ENCODE measurements at regions not wholly inside any gene's neighbourhood (a gene's known extent, or its start where the extent isn't known, plus 50 kb on each side); places are given as distances from the start of the nearest gene placed in this dataset.

DNA sequence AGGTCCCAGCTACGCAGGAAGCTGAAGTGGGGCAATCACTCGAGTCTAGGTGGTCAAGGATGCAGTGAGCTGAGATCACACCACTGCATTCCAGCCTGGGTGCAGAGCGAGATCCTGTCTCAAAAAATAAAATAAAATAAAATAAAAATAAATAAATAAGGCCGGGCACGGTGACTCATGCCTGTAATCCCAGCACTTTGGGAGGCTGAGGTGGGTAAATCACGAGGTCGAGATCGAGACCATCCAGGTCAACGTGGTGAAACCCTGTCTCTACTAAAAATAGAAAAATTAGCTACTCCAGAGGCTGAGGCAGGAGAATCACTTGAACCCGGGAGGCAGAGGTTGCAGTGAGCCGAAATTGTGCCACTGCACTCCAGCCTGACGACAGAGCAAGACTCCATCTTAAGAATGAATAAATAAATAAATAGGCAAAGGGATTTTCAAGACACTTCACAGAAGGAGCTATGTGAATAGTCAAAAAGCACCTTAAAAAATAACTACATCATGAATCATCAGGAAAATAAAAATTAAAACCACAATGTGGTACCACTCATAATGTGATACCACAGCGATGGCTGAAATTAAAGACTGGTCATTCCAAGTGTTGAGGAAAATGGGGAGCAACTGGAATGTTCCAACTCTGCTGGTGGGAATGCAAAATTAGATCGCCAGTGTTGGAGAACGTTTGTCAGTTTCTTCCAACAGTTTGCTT lies 92.9 kb upstream of the TBX3 start:
- TF ChIP-seq EZH2phosphoT487 (IDR thresholded peaks at IDR 0.05; ENCODE audit: insufficient read depth, low read depth) (no peak), EZH2 (IDR thresholded peaks at IDR 0.05; ENCODE audit: insufficient read depth, poor library complexity, severe bottlenecking) (no peak)
- no peaks in the 10 kb centered on the region for H3K9me3 ChIP-seq (ENCODE audit: low read depth)
- H3K36me3 ChIP-seq (ENCODE audit: low read depth), result no peaks in the 10 kb centered on the region
- H3K79me2 ChIP-seq (ENCODE audit: insufficient read depth), result no peaks in the 10 kb centered on the region
- no peaks in the 10 kb centered on the region for H4K20me1 ChIP-seq (ENCODE audit: insufficient read depth)
- no peaks in the 10 kb centered on the region for H3K27me3 ChIP-seq (replicated peaks; ENCODE audit: insufficient read depth)
- no peak overlapping the region for H3K27ac ChIP-seq
- H3K9me2 ChIP-seq (ENCODE audit: insufficient read depth), result no peaks in the 10 kb centered on the region
- WGBS, 2 experiments (ENCODE audit: low coverage in 1 of 2, low lambda C conversion rate in 2 of 2, missing lambda C conversion rate in 2 of 2), result 64 to 70% methylated on average over 15 of the region's 15 CpGs
- H3K4me1 ChIP-seq (ENCODE audit: insufficient read depth), result no peaks in the 10 kb centered on the region
- 0 out of 2 replicates have a peak overlapping the region, but pooled peaks have one; percentile 2 for H2AFZ ChIP-seq
- no peak overlapping the region for H3K9ac ChIP-seq
- no peak overlapping the region for H3K4me2 ChIP-seq (ENCODE audit: unreplicated experiment)
- peak; percentile 60 for DNase-seq
- in situ Hi-C loops (cut with MboI), result no loop called here
- no peak overlapping the region for H3K4me3 ChIP-seq
- H3F3A ChIP-seq (ENCODE audit: insufficient read depth), result no peaks in the 10 kb centered on the region

- WGBS, 2 experiments (ENCODE audit: low coverage in 1 of 2, low lambda C conversion rate in 2 of 2, missing lambda C conversion rate in 2 of 2), result 98 to 99% methylated on average over 5 of the region's 5 CpGs
- Histone ChIP-seq H3K4me2 (ENCODE audit: unreplicated experiment) (no peak overlapping the region), H3K27me3 (replicated peaks; ENCODE audit: insufficient read depth) (no peaks in the 10 kb centered on the region)
Measured at GRCh38 chr12:114774699-114775098, 90.7 kb upstream of the TBX3 start.

DNA sequence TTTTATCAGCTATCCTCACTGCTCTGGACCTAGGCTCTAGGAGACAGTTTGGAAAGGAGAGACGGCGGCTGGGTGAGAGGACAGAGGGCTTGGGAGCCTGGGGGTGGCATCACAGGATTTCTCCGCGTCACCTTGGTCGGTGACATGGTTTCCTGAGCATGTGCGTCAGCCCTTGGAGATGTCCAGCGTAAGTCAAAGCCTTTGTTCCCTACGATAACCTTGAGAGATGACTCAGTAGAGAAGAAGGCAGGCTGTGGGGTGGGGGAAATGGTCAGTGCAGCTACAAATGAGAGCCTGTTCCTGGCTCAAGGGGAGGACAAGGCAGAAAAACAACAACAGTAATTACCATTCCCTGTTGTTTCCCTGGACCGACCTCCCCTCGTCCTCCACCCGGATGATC lies 90.2 kb upstream of the TBX3 start:
- no peaks in the 10 kb centered on the region for H4K20me1 ChIP-seq (ENCODE audit: insufficient read depth)
- no peak overlapping the region for H3K9ac ChIP-seq
- H3K36me3 ChIP-seq (ENCODE audit: low read depth), result no peaks in the 10 kb centered on the region
- TF ChIP-seq EZH2phosphoT487 (IDR thresholded peaks at IDR 0.05; ENCODE audit: insufficient read depth, low read depth) (no peak), EZH2 (IDR thresholded peaks at IDR 0.05; ENCODE audit: insufficient read depth, poor library complexity, severe bottlenecking) (no peak)
- in situ Hi-C loops (cut with MboI), result no loop called here
- H3K4me3 ChIP-seq, result no peak overlapping the region
- H3K27me3 ChIP-seq (replicated peaks; ENCODE audit: insufficient read depth), result no peaks in the 10 kb centered on the region
- no peaks in the 10 kb centered on the region for H3K4me1 ChIP-seq (ENCODE audit: insufficient read depth)
- H3K9me3 ChIP-seq (ENCODE audit: low read depth), result no peaks in the 10 kb centered on the region
- WGBS, 2 experiments (ENCODE audit: low coverage in 1 of 2, low lambda C conversion rate in 2 of 2, missing lambda C conversion rate in 2 of 2), result 89 to 91% methylated on average over 11 of the region's 11 CpGs
- H3K4me2 ChIP-seq (ENCODE audit: unreplicated experiment), result no peak overlapping the region
- no peaks in the 10 kb centered on the region for H3K9me2 ChIP-seq (ENCODE audit: insufficient read depth)
- H2AFZ ChIP-seq, result no peak overlapping the region
- H3K79me2 ChIP-seq (ENCODE audit: insufficient read depth), result no peaks in the 10 kb centered on the region
- H3F3A ChIP-seq (ENCODE audit: insufficient read depth), result no peaks in the 10 kb centered on the region
- H3K27ac ChIP-seq, result no peak overlapping the region
- DNase-seq, result no peak

More at GRCh38 chr12:114774699-114775098, 90.7 kb upstream of the TBX3 start:
- no peak for TF ChIP-seq EZH2phosphoT487 (IDR thresholded peaks at IDR 0.05; ENCODE audit: insufficient read depth, low read depth)
- no peak for TF ChIP-seq EZH2 (IDR thresholded peaks at IDR 0.05; ENCODE audit: insufficient read depth, poor library complexity, severe bottlenecking)
- in situ Hi-C loops (cut with MboI), result no loop called here
- no peak overlapping the region for H3K9ac ChIP-seq
- no peaks in the 10 kb centered on the region for H3K9me3 ChIP-seq (ENCODE audit: low read depth)
- H3K36me3 ChIP-seq (ENCODE audit: low read depth), result no peaks in the 10 kb centered on the region
- H3K4me3 ChIP-seq, result no peak overlapping the region
- no peaks in the 10 kb centered on the region for H3K79me2 ChIP-seq (ENCODE audit: insufficient read depth)
- no peaks in the 10 kb centered on the region for H3K4me1 ChIP-seq (ENCODE audit: insufficient read depth)
- H3K9me2 ChIP-seq (ENCODE audit: insufficient read depth), result no peaks in the 10 kb centered on the region
- no peaks in the 10 kb centered on the region for H4K20me1 ChIP-seq (ENCODE audit: insufficient read depth)
- no peaks in the 10 kb centered on the region for H3F3A ChIP-seq (ENCODE audit: insufficient read depth)
- no peak for DNase-seq
- H3K27ac ChIP-seq, result no peak overlapping the region
- H2AFZ ChIP-seq, result no peak overlapping the region

GRCh38 chr12:114770323-114770722 lies 86.3 kb upstream of the TBX3 start:
- Histone ChIP-seq H2AFZ (no peak overlapping the region), H3K4me1 (ENCODE audit: insufficient read depth) (no peaks in the 10 kb centered on the region), H3K79me2 (ENCODE audit: insufficient read depth) (no peaks in the 10 kb centered on the region), H3K27me3 (replicated peaks; ENCODE audit: insufficient read depth) (no peaks in the 10 kb centered on the region), H3K9me2 (ENCODE audit: insufficient read depth) (no peaks in the 10 kb centered on the region), H3K27ac (no peak overlapping the region), H3K9ac (no peak overlapping the region), H3K36me3 (ENCODE audit: low read depth) (no peaks in the 10 kb centered on the region), H3K9me3 (ENCODE audit: low read depth) (no peaks in the 10 kb centered on the region), H4K20me1 (ENCODE audit: insufficient read depth) (no peaks in the 10 kb centered on the region), H3K4me2 (ENCODE audit: unreplicated experiment) (no peak overlapping the region), H3K4me3 (no peak overlapping the region), H3F3A (ENCODE audit: insufficient read depth) (no peaks in the 10 kb centered on the region)
- DNase-seq, result no peak
- 57 to 58% methylated on average over 3 of the region's 3 CpGs for WGBS, 2 experiments (ENCODE audit: low coverage in 1 of 2, low lambda C conversion rate in 2 of 2, missing lambda C conversion rate in 2 of 2)
- in situ Hi-C loops (cut with MboI), result no loop called here
- TF ChIP-seq EZH2 (IDR thresholded peaks at IDR 0.05; ENCODE audit: insufficient read depth, poor library complexity, severe bottlenecking) (no peak), EZH2phosphoT487 (IDR thresholded peaks at IDR 0.05; ENCODE audit: insufficient read depth, low read depth) (no peak)

Measured in GM23248 (cell line).